HEK293 (cell line): ENCODE measurements at regions not wholly inside any gene's neighbourhood (a gene's known extent, or its start where the extent isn't known, plus 50 kb on each side); places are given as distances from the start of the nearest gene placed in this dataset.

Source experiments
- CTCF ChIP-seq: fragments of 450-650 bp; formaldehyde crosslinking; IDR thresholded peaks from 2 replicates; pipeline ENCODE4 v1.5.1; 2016; ENCODE audit warnings: missing biosample characterization, missing genetic modification characterization
- ZBTB10 ChIP-seq: fragments of 450-650 bp; formaldehyde crosslinking; IDR thresholded peaks from 2 replicates; pipeline ENCODE4 v1.5.1; 2016; ENCODE audit warnings: missing biosample characterization, missing genetic modification characterization

- TF ChIP-seq CTCF (tag by site-specific recombination) (no peak), ZBTB10 (tag by site-specific recombination) (no peak)
Observed at GRCh38 chr1:195275710-195276109, 1332.5 kb downstream of the KCNT2 start.
